GM21529 (cell line): ENCODE measurements at regions not wholly inside any gene's neighbourhood (a gene's known extent, or its start where the extent isn't known, plus 50 kb on each side); places are given as distances from the start of the nearest gene placed in this dataset.
"Not testable (repeated sequence)": the region's sequence is repeated elsewhere in the genome, so short reads cannot be mapped to it uniquely, and the experiment has no call there.

Source experiments
- ATAC-seq: cut with Tn5 transposase; IDR thresholded peaks from one replicate; pipeline ENCODE4 v1.9.1; 2021; ENCODE audit not compliant: unreplicated experiment

GRCh38 chrX:129361576-129361975 is 161.7 kb downstream of the SMARCA1 start:
- ATAC-seq = no peak

GRCh38 chrX:129360175-129360574 is 163.1 kb downstream of the SMARCA1 start:
- ATAC-seq = peak; percentile 90

GRCh38 chrX:129359269-129359668 is 164.0 kb downstream of the SMARCA1 start:
- ATAC-seq = no peak

GRCh38 chrX:129357428-129357827 is 165.9 kb downstream of the SMARCA1 start:
- ATAC-seq = not testable (repeated sequence)

- ATAC-seq = peak; percentile 56
Observed at GRCh38 chrX:129347291-129347690, 176.0 kb downstream of the SMARCA1 start.

- ATAC-seq = no peak
Observed at GRCh38 chrX:129346574-129346973, 176.7 kb downstream of the SMARCA1 start.

GRCh38 chrX:129337264-129337663 is 186.0 kb downstream of the SMARCA1 start:
- not testable (repeated sequence) for ATAC-seq

- ATAC-seq = no peak
Observed at GRCh38 chrX:129323115-129323514, 200.2 kb downstream of the SMARCA1 start.

GRCh38 chrX:129318375-129318774 is 204.9 kb downstream of the SMARCA1 start:
- no peak for ATAC-seq

GRCh38 chrX:129316461-129316860 is 206.8 kb downstream of the SMARCA1 start:
- no peak for ATAC-seq

GRCh38 chrX:129310000-129310399 is 213.3 kb downstream of the SMARCA1 start:
- ATAC-seq = no peak

GRCh38 chrX:129262912-129263311 is 260.4 kb downstream of the SMARCA1 start:
- no peak for ATAC-seq

- ATAC-seq = not testable (repeated sequence)
Observed at GRCh38 chrX:129255516-129255915, 267.8 kb downstream of the SMARCA1 start.

GRCh38 chrX:129249563-129249962 is 273.7 kb downstream of the SMARCA1 start:
- no peak for ATAC-seq

GRCh38 chrX:129247642-129248041 is 275.6 kb downstream of the SMARCA1 start:
- ATAC-seq = no peak

GRCh38 chrX:129239371-129239770 is 283.9 kb downstream of the SMARCA1 start:
- ATAC-seq = no peak

- ATAC-seq = no peak
Observed at GRCh38 chrX:129238011-129238410, 285.3 kb downstream of the SMARCA1 start.

- no peak for ATAC-seq
Observed at GRCh38 chrX:129235903-129236302, 287.4 kb downstream of the SMARCA1 start.

GRCh38 chrX:129233786-129234185 is 289.5 kb downstream of the SMARCA1 start:
- no peak for ATAC-seq

GRCh38 chrX:129230850-129231512 is 292.3 kb downstream of the SMARCA1 start:
- ATAC-seq = no peak

- ATAC-seq = no peak
Observed at GRCh38 chrX:129230168-129230567, 293.1 kb downstream of the SMARCA1 start.

- ATAC-seq = no peak
Observed at GRCh38 chrX:129227366-129227765, 295.9 kb downstream of the SMARCA1 start.

GRCh38 chrX:129193357-129193756 is 329.9 kb downstream of the SMARCA1 start:
- no peak for ATAC-seq
